GM23248 (cell line): ENCODE measurements at regions not wholly inside any gene's neighbourhood (a gene's known extent, or its start where the extent isn't known, plus 50 kb on each side); places are given as distances from the start of the nearest gene placed in this dataset.
A peak's percentile ranks its signal among the peaks of the same experiment; 100 is the strongest.
"Not testable (repeated sequence)": the region's sequence is repeated elsewhere in the genome, so short reads cannot be mapped to it uniquely, and the experiment has no call there.

ENCODE experiments used
- DNase-seq: peaks from one replicate; pipeline ENCODE4 v3.0.0-alpha.2; 2015
- H2AFZ ChIP-seq: fragments of 200-600 bp; sonication (generic); 2 replicates; pipeline ENCODE4 v1.6.1; 2016; ENCODE audit warnings: antibody characterized with exemption
- H3F3A ChIP-seq: fragments of 200-600 bp; sonication (generic); 2 replicates; pipeline ENCODE4 v1.6.1; 2016; ENCODE audit warnings: mild to moderate bottlenecking, antibody characterized with exemption, mixed run types; ENCODE audit not compliant: insufficient read depth
- H3K27ac ChIP-seq: fragments of 200-600 bp; sonication (generic); 2 replicates; pipeline ENCODE4 v1.5.1; 2016; ENCODE audit warnings: mild to moderate bottlenecking
- H3K27me3 ChIP-seq: fragments of 200-600 bp; sonication (generic); replicated peaks from 2 replicates; pipeline ENCODE4 v1.6.1; 2016; ENCODE audit warnings: mild to moderate bottlenecking; ENCODE audit not compliant: insufficient read depth
- H3K36me3 ChIP-seq: fragments of 200-600 bp; sonication (generic); 2 replicates; pipeline ENCODE4 v1.6.1; 2016; ENCODE audit warnings: low read depth, mild to moderate bottlenecking
- H3K4me1 ChIP-seq: fragments of 200-600 bp; sonication (generic); 2 replicates; pipeline ENCODE4 v1.6.1; 2016; ENCODE audit warnings: mild to moderate bottlenecking; ENCODE audit not compliant: insufficient read depth
- H3K4me2 ChIP-seq: fragments of 200-600 bp; sonication (generic); one replicate; pipeline ENCODE4 v1.6.1; 2016; ENCODE audit warnings: mild to moderate bottlenecking; ENCODE audit not compliant: unreplicated experiment
- H3K4me3 ChIP-seq: fragments of 200-600 bp; sonication (generic); 2 replicates; pipeline ENCODE4 v1.5.1; 2016; ENCODE audit warnings: mild to moderate bottlenecking
- H3K79me2 ChIP-seq: fragments of 200-600 bp; sonication (generic); 2 replicates; pipeline ENCODE4 v1.6.1; 2016; ENCODE audit warnings: mild to moderate bottlenecking; ENCODE audit not compliant: insufficient read depth
- H3K9ac ChIP-seq: fragments of 200-600 bp; sonication (generic); 2 replicates; pipeline ENCODE4 v1.6.1; 2016; ENCODE audit warnings: mild to moderate bottlenecking
- H3K9me2 ChIP-seq: fragments of 200-600 bp; sonication (generic); 2 replicates; pipeline ENCODE4 v1.6.1; 2016; ENCODE audit warnings: mixed run types, mild to moderate bottlenecking, moderate library complexity; ENCODE audit not compliant: insufficient read depth
- H3K9me3 ChIP-seq: fragments of 200-600 bp; sonication (generic); one replicate; pipeline ENCODE4 v1.6.1; 2017; ENCODE audit warnings: low read depth
- H4K20me1 ChIP-seq: fragments of 200-600 bp; sonication (generic); 2 replicates; pipeline ENCODE4 v1.6.0; 2016; ENCODE audit not compliant: insufficient read depth
- EZH2 ChIP-seq: fragments of 200-600 bp; sonication (generic); IDR thresholded peaks from 2 replicates; pipeline ENCODE4 v1.6.1; 2018; ENCODE audit warnings: antibody characterized with exemption, mild to moderate bottlenecking; ENCODE audit not compliant: insufficient read depth, poor library complexity, severe bottlenecking
- EZH2phosphoT487 ChIP-seq: fragments of 200-600 bp; sonication (generic); IDR thresholded peaks from 2 replicates; pipeline ENCODE4 v1.6.1; 2018; ENCODE audit warnings: antibody characterized with exemption, moderate library complexity, mild to moderate bottlenecking, low read depth; ENCODE audit not compliant: insufficient read depth
- WGBS, 2 experiments: methylation state at CpG; one replicate each; pipeline ENCODE4 v1.1.6; 2015 to 2017; ENCODE audit warnings: low lambda C conversion rate in 2 of 2, low coverage in 1 of 2; ENCODE audit errors: missing lambda C conversion rate in 2 of 2; 5-methylcytosine and 5-hydroxymethylcytosine counted together
- in situ Hi-C: fragments of 300-500 bp; cut with MboI; formaldehyde crosslinking; loops from 2 replicates; pipeline ENCODE4 v1.15.0; 2020

- peak overlapping the region; percentile 46 for H3K4me2 ChIP-seq
- peak overlapping the region; percentile 43 for H3K27ac ChIP-seq
- no peak overlapping the region for H2AFZ ChIP-seq
- H3K9me2 ChIP-seq = no peaks in the 10 kb centered on the region
- H3K9ac ChIP-seq = no peak overlapping the region
- peaks cover 26% of the 10 kb centered on the region for H3K4me1 ChIP-seq
- WGBS, 2 experiments = 1 to 2% methylated on average over 3 of the region's 3 CpGs
- TF ChIP-seq EZH2phosphoT487 (no peak), EZH2 (no peak)
- no peaks in the 10 kb centered on the region for H3K27me3 ChIP-seq
- no peaks in the 10 kb centered on the region for H3K79me2 ChIP-seq
- H4K20me1 ChIP-seq = no peaks in the 10 kb centered on the region
- H3K9me3 ChIP-seq = no peaks in the 10 kb centered on the region
- H3F3A ChIP-seq = peaks cover 17% of the 10 kb centered on the region; the same call in 1 of the 2 replicates
- in situ Hi-C loops = no loop called here
- no peaks in the 10 kb centered on the region for H3K36me3 ChIP-seq
- DNase-seq = peak; percentile 85
- no peak overlapping the region for H3K4me3 ChIP-seq
These were observed 1233.1 kb downstream of the OTOL1 start for GRCh38 chr3:162729686-162730085.

GRCh38 chr3:162731961-162732360 lies 1235.4 kb downstream of the OTOL1 start:
- H3K9me2 ChIP-seq, H3K9me3 ChIP-seq, H3K4me2 ChIP-seq, H3K27me3 ChIP-seq, H2AFZ ChIP-seq, H3K36me3 ChIP-seq, H3K9ac ChIP-seq, DNase-seq, in situ Hi-C loops, H3K79me2 ChIP-seq, H3K4me3 ChIP-seq, H4K20me1 ChIP-seq, H3K27ac ChIP-seq: not testable (repeated sequence)
- 69 to 73% methylated on average over 5 of the region's 5 CpGs for WGBS, 2 experiments
- Histone ChIP-seq H3K4me1 (peaks cover 26% of the 10 kb centered on the region), H3F3A (peaks cover 17% of the 10 kb centered on the region; the same call in 1 of the 2 replicates)

DNA sequence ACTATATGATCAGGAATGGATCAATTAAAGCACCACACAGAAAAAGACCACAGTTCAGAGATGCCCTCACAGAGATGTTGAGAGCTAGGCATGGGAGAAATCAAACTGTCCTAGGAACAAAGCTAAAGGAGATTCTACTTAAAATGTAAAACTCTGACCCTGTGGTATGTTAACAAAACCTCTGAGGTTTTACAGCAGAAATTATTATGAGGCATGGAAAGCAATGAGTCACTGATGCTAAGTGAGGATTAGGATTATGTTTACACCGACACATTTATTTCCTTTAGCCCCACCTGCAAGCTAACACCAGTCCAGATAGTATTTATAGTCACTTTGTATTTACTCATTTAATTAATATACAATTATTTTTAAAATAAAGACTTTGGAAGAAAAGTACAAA lies 1242.2 kb downstream of the OTOL1 start:
- in situ Hi-C loops = no loop called here
- no peak overlapping the region for H3K27ac ChIP-seq
- H2AFZ ChIP-seq = no peak overlapping the region
- peak; percentile 48 for DNase-seq
- no peak overlapping the region for H3K4me2 ChIP-seq
- H3K27me3 ChIP-seq = no peaks in the 10 kb centered on the region
- no peaks in the 10 kb centered on the region for H3K79me2 ChIP-seq
- 0 out of 2 replicates have a peak, but pooled peaks cover 4% of the 10 kb centered on the region for H3K4me1 ChIP-seq
- H3K9me3 ChIP-seq = no peaks in the 10 kb centered on the region
- no peaks in the 10 kb centered on the region for H3K36me3 ChIP-seq
- no peaks in the 10 kb centered on the region for H4K20me1 ChIP-seq
- TF ChIP-seq EZH2phosphoT487 (no peak), EZH2 (no peak)
- 69 to 86% methylated on average over 1 of the region's 1 CpG for WGBS, 2 experiments
- no peaks in the 10 kb centered on the region for H3K9me2 ChIP-seq
- no peaks in the 10 kb centered on the region for H3F3A ChIP-seq
- H3K4me3 ChIP-seq = no peak overlapping the region
- no peak overlapping the region for H3K9ac ChIP-seq

- Histone ChIP-seq H3K9me3 (no peaks in the 10 kb centered on the region), H3K36me3 (no peaks in the 10 kb centered on the region), H3K4me2 (no peak overlapping the region), H3K27ac (no peak overlapping the region), H4K20me1 (no peaks in the 10 kb centered on the region), H3K27me3 (no peaks in the 10 kb centered on the region), H3K79me2 (no peaks in the 10 kb centered on the region), H3K4me1 (0 out of 2 replicates have a peak, but pooled peaks cover 5% of the 10 kb centered on the region), H3K9ac (no peak overlapping the region), H2AFZ (no peak overlapping the region), H3F3A (no peaks in the 10 kb centered on the region), H3K4me3 (no peak overlapping the region), H3K9me2 (no peaks in the 10 kb centered on the region)
- 91 to 94% methylated on average over 6 of the region's 6 CpGs for WGBS, 2 experiments
- no peak for DNase-seq
- in situ Hi-C loops = no loop called here
- TF ChIP-seq EZH2 (no peak), EZH2phosphoT487 (no peak)
These were observed 1244.5 kb downstream of the OTOL1 start for GRCh38 chr3:162740941-162741596.
